NCI-H2081 (cell line): ENCODE measurements at regions not wholly inside any gene's neighbourhood (a gene's known extent, or its start where the extent isn't known, plus 50 kb on each side); places are given as distances from the start of the nearest gene placed in this dataset.
"Not testable (repeated sequence)": the region's sequence is repeated elsewhere in the genome, so short reads cannot be mapped to it uniquely, and the experiment has no call there.

ENCODE experiments used
- DNase-seq, 2 experiments: peaks; one replicate each; lab custom pipeline; 2025; lab: John Stamatoyannopoulos, UW

- DNase-seq, result peak; percentile 5 to 55
Measured at GRCh38 chr6:135710042-135710441, 141.5 kb upstream of the PDE7B start.

GRCh38 chr6:135722190-135722589 is 129.3 kb upstream of the PDE7B start:
- no peak for DNase-seq

- no peak for DNase-seq
Measured at GRCh38 chr6:135722679-135723078, 128.8 kb upstream of the PDE7B start.

GRCh38 chr6:135728589-135728988 is 122.9 kb upstream of the PDE7B start:
- no peak for DNase-seq

- DNase-seq, result no peak
Measured at GRCh38 chr6:135731116-135731515, 120.4 kb upstream of the PDE7B start.

- not testable (repeated sequence) for DNase-seq
Measured at GRCh38 chr6:135736351-135736750, 115.2 kb upstream of the PDE7B start.

- no peak for DNase-seq
Measured at GRCh38 chr6:135738636-135739035, 112.9 kb upstream of the PDE7B start.

GRCh38 chr6:135739288-135739687 is 112.2 kb upstream of the PDE7B start:
- DNase-seq, result no peak

- no peak for DNase-seq
Measured at GRCh38 chr6:135740580-135740979, 110.9 kb upstream of the PDE7B start.

- no peak for DNase-seq
Measured at GRCh38 chr6:135743476-135743875, 108.0 kb upstream of the PDE7B start.

- no peak for DNase-seq
Measured at GRCh38 chr6:135748189-135748588, 103.3 kb upstream of the PDE7B start.

GRCh38 chr6:135750081-135750480 is 101.4 kb upstream of the PDE7B start:
- DNase-seq, result no peak

- DNase-seq, result no peak
Measured at GRCh38 chr6:135753196-135753595, 98.3 kb upstream of the PDE7B start.

- DNase-seq, result no peak
Measured at GRCh38 chr6:135759831-135760230, 91.7 kb upstream of the PDE7B start.

- no peak for DNase-seq
Measured at GRCh38 chr6:135774006-135774405, 77.5 kb upstream of the PDE7B start.

GRCh38 chr6:135779213-135779612 is 72.3 kb upstream of the PDE7B start:
- DNase-seq, result no peak

- DNase-seq, result no peak
Measured at GRCh38 chr6:135780326-135780725, 71.2 kb upstream of the PDE7B start.

GRCh38 chr6:135782546-135782945 is 69.0 kb upstream of the PDE7B start:
- no peak for DNase-seq

GRCh38 chr6:135784507-135784906 is 67.0 kb upstream of the PDE7B start:
- no peak for DNase-seq

- no peak for DNase-seq
Measured at GRCh38 chr6:135789375-135790050, 62.0 kb upstream of the PDE7B start.

- DNase-seq, result no peak
Measured at GRCh38 chr6:135791441-135791840, 60.1 kb upstream of the PDE7B start.

GRCh38 chr6:135796643-135797305 is 54.7 kb upstream of the PDE7B start:
- no peak for DNase-seq

GRCh38 chr6:135797361-135797760 is 54.1 kb upstream of the PDE7B start:
- no peak for DNase-seq
